Endothelial cell of umbilical vein (primary cell): ENCODE measurements at regions not wholly inside any gene's neighbourhood (a gene's known extent, or its start where the extent isn't known, plus 50 kb on each side); places are given as distances from the start of the nearest gene placed in this dataset.

Experiments used
- BruUV-seq: library from RNA; stranded (reverse); fragments of 400-500 nt; replicated peaks from 2 replicates; lab custom pipeline; 2021; lab: Mats Ljungman, UMichigan
- CTCF ChIA-PET: fragments of 300-600, 350-600 bp; sonication (Branson Sonifier 250); formaldehyde crosslinking; loops from one replicate; lab custom pipeline; 2021; ENCODE audit warnings: antibody characterized with exemption, inconsistent platforms; lab: Charles Lee
- POLR2A ChIA-PET: fragments of 300-600, 350-600 bp; sonication (Branson Sonifier 250); formaldehyde crosslinking; loops from one replicate; lab custom pipeline; 2021; ENCODE audit warnings: antibody characterized with exemption, inconsistent platforms; lab: Charles Lee
- DNase-seq: peaks from one replicate; pipeline ENCODE4 v3.0.0-alpha.2; 2011; ENCODE audit warnings: low read depth, low spot score
- FAIRE-seq: peaks from 2 replicates; lab custom pipeline; 2011; peaks lifted over from hg19 to GRCh38; lab: Jason Lieb, UNC
- H2AFZ ChIP-seq: 2 replicates; pipeline ENCODE4 v1.6.0; 2012; ENCODE audit warnings: low read depth, low read length, control low read depth, inconsistent platforms
- H3K27ac ChIP-seq: 2 replicates; pipeline ENCODE4 v1.5.1; 2011; ENCODE audit warnings: low read depth, mild to moderate bottlenecking, control low read depth, low read length, moderate library complexity; ENCODE audit not compliant: insufficient read depth
- H3K27me3 ChIP-seq, 2 experiments: 2 replicates each; pipeline versions ENCODE4 v1.6.0 to v1.6.1; 2011; ENCODE audit warnings: low read length in 2 of 2, mixed read lengths in 1 of 2; ENCODE audit not compliant: control insufficient read depth in 2 of 2, insufficient read depth in 2 of 2
- H3K36me3 ChIP-seq, 2 experiments: 2 replicates in 1 of 2; 3 replicates in 1 of 2; pipeline ENCODE4 v1.5.1; 2011; ENCODE audit warnings: low read length in 2 of 2, mild to moderate bottlenecking in 1 of 2, moderate library complexity in 1 of 2; ENCODE audit not compliant: control insufficient read depth in 2 of 2, insufficient read depth in 2 of 2; ENCODE audit errors: extremely low read depth in 1 of 2
- H3K4me1 ChIP-seq: 3 replicates; pipeline ENCODE4 v1.5.1; 2011; ENCODE audit warnings: mild to moderate bottlenecking, low read length; ENCODE audit not compliant: control insufficient read depth, insufficient read depth; ENCODE audit errors: extremely low read depth
- H3K4me2 ChIP-seq: 2 replicates; pipeline ENCODE4 v1.6.1; 2011; ENCODE audit warnings: low read length, control low read depth, mixed read lengths; ENCODE audit not compliant: insufficient read depth
- H3K4me3 ChIP-seq, 3 experiments: fragments of 200-600 bp in 1 of 3; sonication (generic), shearing (Covaris generic) in 1 of 3; replicated peaks in 1 of 3; 2 replicates each; pipeline ENCODE4 v1.5.1; 2011 to 2016; ENCODE audit warnings: control low read depth in 3 of 3, low read length in 3 of 3, mild to moderate bottlenecking in 2 of 3, inconsistent platforms in 1 of 3, low read depth in 1 of 3, moderate library complexity in 1 of 3; ENCODE audit not compliant: insufficient read depth in 1 of 3
- H3K79me2 ChIP-seq: 2 replicates; pipeline ENCODE4 v1.6.0; 2012; ENCODE audit warnings: low read length, inconsistent platforms; ENCODE audit not compliant: control insufficient read depth, insufficient read depth
- H3K9ac ChIP-seq: replicated peaks from 2 replicates; pipeline ENCODE3; 2011; ENCODE audit warnings: low read length, control low read depth; ENCODE audit not compliant: insufficient read depth; ENCODE audit errors: extremely low read depth
- H3K9me1 ChIP-seq: replicated peaks from 3 replicates; pipeline ENCODE4 v1.6.0; 2011; ENCODE audit warnings: mild to moderate bottlenecking, low read length; ENCODE audit not compliant: control insufficient read depth, insufficient read depth; ENCODE audit errors: extremely low read depth
- H3K9me3 ChIP-seq: replicated peaks from 2 replicates; pipeline ENCODE4 v1.5.1; 2012; ENCODE audit warnings: low read length, inconsistent platforms; ENCODE audit not compliant: control insufficient read depth, insufficient read depth
- H4K20me1 ChIP-seq: replicated peaks from 2 replicates; pipeline ENCODE3; 2011; ENCODE audit warnings: mild to moderate bottlenecking, low read length; ENCODE audit not compliant: control insufficient read depth, insufficient read depth; ENCODE audit errors: extremely low read depth
- EZH2 ChIP-seq: IDR thresholded peaks from 2 replicates; pipeline ENCODE4 v1.6.1; 2012; ENCODE audit warnings: borderline replicate concordance, low read depth, mild to moderate bottlenecking, moderate library complexity, low read length, inconsistent platforms; ENCODE audit not compliant: severe bottlenecking
- FOS ChIP-seq: IDR thresholded peaks from 2 replicates; pipeline ENCODE4 v1.6.1; 2011; ENCODE audit warnings: mild to moderate bottlenecking, low read length, moderate library complexity, borderline replicate concordance; ENCODE audit not compliant: insufficient read depth
- GATA2 ChIP-seq: IDR thresholded peaks from 2 replicates; pipeline ENCODE4 v1.7.0; 2011; ENCODE audit warnings: low read depth, mild to moderate bottlenecking, moderate library complexity, mixed read lengths, low read length; ENCODE audit not compliant: insufficient read length, insufficient read depth
- JUN ChIP-seq: IDR thresholded peaks from 2 replicates; pipeline ENCODE4 v1.6.1; 2011; ENCODE audit warnings: borderline replicate concordance, low read depth; ENCODE audit not compliant: insufficient read length, insufficient read depth
- MYC ChIP-seq: IDR thresholded peaks from one replicate; pipeline ENCODE4 v1.6.1; 2011; ENCODE audit warnings: mild to moderate bottlenecking, low read depth, low read length
- POLR2A ChIP-seq: IDR thresholded peaks from 2 replicates; pipeline ENCODE4 v1.6.1; 2012; ENCODE audit warnings: low read depth, mild to moderate bottlenecking, control low read depth, low read length
- POLR2AphosphoS5 ChIP-seq: IDR thresholded peaks from 2 replicates; pipeline ENCODE4 v1.6.1; 2012; ENCODE audit warnings: low read depth, mild to moderate bottlenecking, control low read depth, low read length, moderate library complexity; ENCODE audit not compliant: insufficient read depth
- dilution Hi-C: fragments of 300-500 bp; cut with MboI; formaldehyde crosslinking; loops from one replicate; pipeline ENCODE4 v1.15.0; 2019; ENCODE audit warnings: low sequenced_read_pairs; ENCODE audit not compliant: extremely low pct_ligation_motif_present
- intact Hi-C: fragments of 100-400 bp; cut with micrococcal nuclease; formaldehyde crosslinking; loops from one replicate; pipeline ENCODE4 v1.10.0; 2022
- TF ChIP-seq, protein P1 (sequence below), 2 donors: IDR thresholded peaks; 1 replicate in 1 of 2; 2 replicates in 1 of 2; pipeline ENCODE4 v1.5.1; 2011; ENCODE audit warnings: low read length in 2 of 2, mild to moderate bottlenecking in 2 of 2, moderate library complexity in 2 of 2, control low read depth in 1 of 2, inconsistent platforms in 1 of 2, low read depth in 1 of 2; ENCODE audit not compliant: insufficient read depth in 1 of 2; ENCODE audit errors: extremely low read depth in 1 of 2
- TF ChIP-seq, protein P2 (sequence below): IDR thresholded peaks from 2 replicates; pipeline ENCODE4 v1.6.1; 2011; ENCODE audit not compliant: insufficient read depth, insufficient read length

DNA sequence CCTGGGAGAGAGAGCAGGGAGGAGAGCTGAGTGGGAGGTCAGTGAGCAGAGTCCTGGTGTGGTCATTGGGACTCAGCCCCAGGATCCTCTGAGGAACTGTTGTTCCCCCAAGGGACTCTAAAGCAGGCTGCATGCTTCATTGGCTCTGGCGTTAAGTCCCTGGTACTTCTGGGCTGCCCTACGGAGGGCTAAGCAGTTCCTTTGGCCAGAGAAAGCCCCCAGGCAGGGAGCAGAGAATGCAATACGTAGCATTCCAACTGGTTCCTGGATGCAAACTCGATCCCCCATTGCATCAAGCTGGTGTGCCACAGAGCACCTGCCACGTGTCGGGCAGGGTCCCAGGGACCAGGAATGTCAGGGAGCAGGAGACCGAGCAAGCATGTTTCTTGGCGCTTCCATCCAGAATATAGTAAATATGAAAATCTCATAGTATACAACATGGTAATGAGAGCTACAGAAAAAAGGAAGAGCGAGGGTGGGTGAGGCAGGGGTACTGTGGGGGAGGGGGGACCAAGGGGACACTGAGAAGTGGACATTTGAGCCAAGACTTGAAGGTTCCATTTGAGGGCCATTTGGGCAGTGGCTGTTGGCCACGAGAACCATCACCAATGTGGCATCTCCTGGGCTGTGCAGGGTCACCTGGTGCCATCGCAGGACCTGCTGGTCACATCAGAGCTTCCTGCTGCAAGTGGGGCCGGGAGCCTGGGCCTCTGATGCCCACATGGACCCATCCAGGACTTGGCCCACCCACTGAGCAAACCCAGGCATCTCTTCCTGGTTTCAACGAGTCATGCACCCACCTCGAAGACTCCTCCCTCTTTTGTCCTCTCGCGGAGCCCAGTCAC is 160.4 kb downstream of the ASB1 start:
- no peak for FAIRE-seq

More for the DNA sequence above, 160.4 kb downstream of the ASB1 start:
- BruUV-seq = no TSS peak
- ChIA-PET CTCF (no interaction called here), POLR2A (no interaction called here)
- H3K36me3 ChIP-seq = no peaks in the 10 kb centered on the region
- H3K4me1 ChIP-seq = no peaks in the 10 kb centered on the region
- H2AFZ ChIP-seq = no peak overlapping the region
- H4K20me1 ChIP-seq = no peaks in the 10 kb centered on the region
- no peaks in the 10 kb centered on the region for H3K27me3 ChIP-seq
- H3K9ac ChIP-seq = no peak overlapping the region
- TF ChIP-seq JUN (no peak), FOS (no peak), EZH2 (no peak), POLR2AphosphoS5 (no peak), MYC (no peak), POLR2A (no peak), GATA2 (no peak)
- TF ChIP-seq, protein P1, sequence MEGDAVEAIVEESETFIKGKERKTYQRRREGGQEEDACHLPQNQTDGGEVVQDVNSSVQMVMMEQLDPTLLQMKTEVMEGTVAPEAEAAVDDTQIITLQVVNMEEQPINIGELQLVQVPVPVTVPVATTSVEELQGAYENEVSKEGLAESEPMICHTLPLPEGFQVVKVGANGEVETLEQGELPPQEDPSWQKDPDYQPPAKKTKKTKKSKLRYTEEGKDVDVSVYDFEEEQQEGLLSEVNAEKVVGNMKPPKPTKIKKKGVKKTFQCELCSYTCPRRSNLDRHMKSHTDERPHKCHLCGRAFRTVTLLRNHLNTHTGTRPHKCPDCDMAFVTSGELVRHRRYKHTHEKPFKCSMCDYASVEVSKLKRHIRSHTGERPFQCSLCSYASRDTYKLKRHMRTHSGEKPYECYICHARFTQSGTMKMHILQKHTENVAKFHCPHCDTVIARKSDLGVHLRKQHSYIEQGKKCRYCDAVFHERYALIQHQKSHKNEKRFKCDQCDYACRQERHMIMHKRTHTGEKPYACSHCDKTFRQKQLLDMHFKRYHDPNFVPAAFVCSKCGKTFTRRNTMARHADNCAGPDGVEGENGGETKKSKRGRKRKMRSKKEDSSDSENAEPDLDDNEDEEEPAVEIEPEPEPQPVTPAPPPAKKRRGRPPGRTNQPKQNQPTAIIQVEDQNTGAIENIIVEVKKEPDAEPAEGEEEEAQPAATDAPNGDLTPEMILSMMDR (IDR thresholded peaks at IDR 0.05; ENCODE audit: extremely low read depth in 1 of 2, insufficient read depth in 1 of 2, low read depth in 1 of 2, low read length in 2 of 2) = no peak
- TF ChIP-seq, protein P2, sequence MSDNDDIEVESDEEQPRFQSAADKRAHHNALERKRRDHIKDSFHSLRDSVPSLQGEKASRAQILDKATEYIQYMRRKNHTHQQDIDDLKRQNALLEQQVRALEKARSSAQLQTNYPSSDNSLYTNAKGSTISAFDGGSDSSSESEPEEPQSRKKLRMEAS = no peak
- no peak for DNase-seq
- no peak overlapping the region for H3K4me2 ChIP-seq
- no peaks in the 10 kb centered on the region for H3K9me3 ChIP-seq
- H3K79me2 ChIP-seq = no peaks in the 10 kb centered on the region
- intact Hi-C loops = no loop called here
- no peak overlapping the region for H3K4me3 ChIP-seq
- no peak overlapping the region for H3K27ac ChIP-seq
- H3K9me1 ChIP-seq = no peaks in the 10 kb centered on the region
- dilution Hi-C loops = no loop called here
